ENCODE measurements at regions not wholly inside any gene's neighbourhood (a gene's known extent, or its start where the extent isn't known, plus 50 kb on each side); places are given as distances from the start of the nearest gene placed in this dataset.

GRCh38 chr15:95059346-95059905, 828.1 kb downstream of the MCTP2 start (continued):
- no peak for TF ChIP-seq TAF1 (IDR thresholded peaks at IDR 0.05; ENCODE audit: low read depth, low read length)
- no peak for TF ChIP-seq CHD1 (IDR thresholded peaks at IDR 0.05; ENCODE audit: low read depth, low read length)
- no peak for TF ChIP-seq RBBP5 (IDR thresholded peaks at IDR 0.05; ENCODE audit: borderline replicate concordance, low read depth, low read length)
- no peak for TF ChIP-seq HDAC2 (IDR thresholded peaks at IDR 0.05; ENCODE audit: borderline replicate concordance in 1 of 2, low read depth in 2 of 2, low read length in 2 of 2)
- no peak for TF ChIP-seq MAFK (IDR thresholded peaks at IDR 0.05; ENCODE audit: low read depth, low read length)
- no peak for TF ChIP-seq SP2 (IDR thresholded peaks at IDR 0.05; ENCODE audit: low read length)

All from H1 (cell line).